B cell (primary cell): ENCODE measurements at regions not wholly inside any gene's neighbourhood (a gene's known extent, or its start where the extent isn't known, plus 50 kb on each side); places are given as distances from the start of the nearest gene placed in this dataset.

Source experiments
- ATAC-seq: fragments of 200-7000 bp; cut with Tn5 transposase; one replicate; pipeline ENCODE4 v1.10.0; 2021; ENCODE audit warnings: low read depth, mild to moderate bottlenecking, moderate number of reproducible peaks, moderate library complexity
- CTCF ChIA-PET: fragments of 350-600 bp; sonication (Branson Sonifier 250); formaldehyde crosslinking; loops from one replicate; lab custom pipeline; 2021; ENCODE audit warnings: antibody characterized with exemption, inconsistent platforms; lab: Charles Lee
- POLR2A ChIA-PET: fragments of 350-600 bp; sonication (Branson Sonifier 250); formaldehyde crosslinking; loops from one replicate; lab custom pipeline; 2021; ENCODE audit warnings: antibody characterized with exemption; lab: Charles Lee
- DNase-seq: peaks from one replicate; pipeline ENCODE4 v3.0.0; 2013
- H2AFZ ChIP-seq: 2 replicates; pipeline ENCODE4 v1.6.1; 2012; ENCODE audit warnings: mild to moderate bottlenecking, low read depth, low read length; ENCODE audit not compliant: insufficient read depth, poor library complexity, severe bottlenecking
- H3K27ac ChIP-seq, 2 donors: 1 replicate in 1 of 2; 2 replicates in 1 of 2; pipeline ENCODE4 v1.5.1; 2012 to 2013; ENCODE audit warnings: low read length in 2 of 2, mild to moderate bottlenecking in 2 of 2, moderate library complexity in 1 of 2
- H3K27me3 ChIP-seq, 4 experiments: fragments of 200-600 bp in 1 of 4; sonication (generic) in 1 of 4; replicated peaks in 1 of 4; 1 replicate in 2 of 4; 2 replicates in 2 of 4; pipeline versions ENCODE4 v1.6.1 to v1.7.0; 2013 to 2016; ENCODE audit warnings: low read length in 3 of 4, mild to moderate bottlenecking in 2 of 4, mixed read lengths in 1 of 4, moderate library complexity in 1 of 4; ENCODE audit not compliant: insufficient read depth in 4 of 4, control insufficient read depth in 3 of 4; ENCODE audit errors: control extremely low read depth in 1 of 4
- H3K36me3 ChIP-seq, 2 experiments: replicated peaks in 1 of 2; 1 replicate in 1 of 2; 2 replicates in 1 of 2; pipeline versions ENCODE4 v1.6.1 to v1.7.1; 2013; ENCODE audit warnings: low read length in 1 of 2; ENCODE audit not compliant: insufficient read depth in 2 of 2, control insufficient read depth in 1 of 2; ENCODE audit errors: control extremely low read depth in 1 of 2, extremely low read depth in 1 of 2
- H3K4me1 ChIP-seq, 2 donors: fragments of 200-600 bp in 1 of 2; sonication (generic) in 1 of 2; 1 replicate in 1 of 2; 2 replicates in 1 of 2; pipeline versions ENCODE4 v1.5.1 to v1.6.1; 2013 to 2017; ENCODE audit warnings: low read length in 2 of 2; ENCODE audit not compliant: control insufficient read depth in 2 of 2, insufficient read depth in 2 of 2
- H3K4me2 ChIP-seq: replicated peaks from 2 replicates; pipeline ENCODE3; 2012; ENCODE audit warnings: mild to moderate bottlenecking, low read depth, low read length; ENCODE audit not compliant: poor library complexity, severe bottlenecking
- H3K4me3 ChIP-seq, 5 experiments: fragments of 200-600 bp in 1 of 5; sonication (generic) in 1 of 5; 1 replicate in 3 of 5; 2 replicates in 2 of 5; pipeline versions ENCODE4 v1.5.1 to v1.7.0; 2011 to 2016; ENCODE audit warnings: low read length in 4 of 5, mild to moderate bottlenecking in 4 of 5, low read depth in 2 of 5, control low read depth in 1 of 5, moderate library complexity in 1 of 5; ENCODE audit not compliant: insufficient read depth in 1 of 5; ENCODE audit errors: control extremely low read depth in 1 of 5, extremely low read depth in 1 of 5
- H3K79me2 ChIP-seq: fragments of 200-600 bp; sonication (generic); one replicate; pipeline ENCODE4 v1.6.0; 2016; ENCODE audit warnings: low read length; ENCODE audit not compliant: control insufficient read depth, insufficient read depth
- H3K9ac ChIP-seq: fragments of 200-600 bp; sonication (generic); 2 replicates; pipeline ENCODE4 v1.6.1; 2017; ENCODE audit warnings: mild to moderate bottlenecking, low read length, moderate library complexity
- H3K9me3 ChIP-seq, 3 donors: one replicate each; pipeline versions ENCODE4 v1.6.1 to v1.7.1; 2013; ENCODE audit warnings: low read length in 2 of 3; ENCODE audit not compliant: control insufficient read depth in 2 of 3, insufficient read depth in 1 of 3; ENCODE audit errors: control extremely low read depth in 1 of 3
- H4K20me1 ChIP-seq: 2 replicates; pipeline ENCODE4 v1.6.0; 2012; ENCODE audit warnings: mild to moderate bottlenecking, low read length; ENCODE audit not compliant: insufficient read depth, control insufficient read depth, poor library complexity, severe bottlenecking
- H3K27ac Mint-ChIP-seq: one replicate; pipeline ENCODE4 v1.8.0; 2021; ENCODE audit warnings: mixed read lengths
- H3K27me3 Mint-ChIP-seq: one replicate; pipeline ENCODE4 v1.8.0; 2021; ENCODE audit warnings: mixed read lengths
- H3K4me1 Mint-ChIP-seq: one replicate; pipeline ENCODE4 v1.8.0; 2021; ENCODE audit warnings: mixed read lengths
- H3K4me3 Mint-ChIP-seq: one replicate; pipeline ENCODE4 v1.8.0; 2021; ENCODE audit warnings: mixed read lengths
- H3K9me3 Mint-ChIP-seq: one replicate; pipeline ENCODE4 v1.8.0; 2022; ENCODE audit warnings: mixed read lengths; ENCODE audit not compliant: insufficient read depth
- EZH2 ChIP-seq: IDR thresholded peaks from 2 replicates; pipeline ENCODE4 v1.6.1; 2012; ENCODE audit warnings: borderline replicate concordance, low read depth, mild to moderate bottlenecking, moderate library complexity, low read length; ENCODE audit not compliant: insufficient read depth, poor library complexity, severe bottlenecking
- WGBS: methylation state at CpG from one replicate; pipeline ENCODE4 v1.1.5; 2013; ENCODE audit warnings: missing lambda C conversion rate; ENCODE audit not compliant: insufficient coverage; 5-methylcytosine and 5-hydroxymethylcytosine counted together
- intact Hi-C: fragments of 100-400 bp; cut with micrococcal nuclease; formaldehyde crosslinking; loops from one replicate; pipeline ENCODE4 v1.10.0; 2022
- TF ChIP-seq, protein P1 (sequence below): fragments of 200-600 bp; IDR thresholded peaks from one replicate; pipeline ENCODE4 v1.8.0; 2022; ENCODE audit warnings: antibody characterized with exemption, mild to moderate bottlenecking

DNA sequence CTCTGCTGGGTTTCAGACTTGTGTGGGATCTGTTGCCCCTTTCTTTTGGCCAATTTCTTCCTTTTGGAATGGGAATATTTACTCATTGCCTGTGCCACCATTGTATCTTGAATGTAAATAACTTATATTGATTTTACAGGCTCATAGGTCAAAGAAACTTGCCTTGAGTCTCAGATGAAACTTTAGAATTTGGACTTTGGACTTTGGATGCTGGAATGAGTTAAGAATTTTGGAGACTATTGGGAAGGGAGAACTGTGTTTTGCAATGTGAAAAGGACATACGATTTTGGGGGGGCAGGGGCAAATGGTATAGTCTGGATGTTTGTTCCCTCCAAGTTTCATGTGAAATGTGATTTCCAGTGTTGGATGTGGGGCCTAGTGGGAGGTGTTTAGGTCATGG lies 62.6 kb upstream of the TNFRSF21 start:
- no peak overlapping the region for H3K4me2 ChIP-seq
- Mint-ChIP-seq H3K4me3 (no peak overlapping the region), H3K4me1 (peaks cover 3% of the 10 kb centered on the region), H3K9me3 (no peaks in the 10 kb centered on the region), H3K27me3 (no peaks in the 10 kb centered on the region), H3K27ac (no peak overlapping the region)
- H3K36me3 ChIP-seq = no peaks in the 10 kb centered on the region
- 100% methylated on average over 1 of the region's 1 CpG for WGBS
- POLR2A ChIA-PET = no interaction called here
- H3K9me3 ChIP-seq = no peaks in the 10 kb centered on the region
- ATAC-seq (no peak), DNase-seq (no peak)
- TF ChIP-seq, protein P1, sequence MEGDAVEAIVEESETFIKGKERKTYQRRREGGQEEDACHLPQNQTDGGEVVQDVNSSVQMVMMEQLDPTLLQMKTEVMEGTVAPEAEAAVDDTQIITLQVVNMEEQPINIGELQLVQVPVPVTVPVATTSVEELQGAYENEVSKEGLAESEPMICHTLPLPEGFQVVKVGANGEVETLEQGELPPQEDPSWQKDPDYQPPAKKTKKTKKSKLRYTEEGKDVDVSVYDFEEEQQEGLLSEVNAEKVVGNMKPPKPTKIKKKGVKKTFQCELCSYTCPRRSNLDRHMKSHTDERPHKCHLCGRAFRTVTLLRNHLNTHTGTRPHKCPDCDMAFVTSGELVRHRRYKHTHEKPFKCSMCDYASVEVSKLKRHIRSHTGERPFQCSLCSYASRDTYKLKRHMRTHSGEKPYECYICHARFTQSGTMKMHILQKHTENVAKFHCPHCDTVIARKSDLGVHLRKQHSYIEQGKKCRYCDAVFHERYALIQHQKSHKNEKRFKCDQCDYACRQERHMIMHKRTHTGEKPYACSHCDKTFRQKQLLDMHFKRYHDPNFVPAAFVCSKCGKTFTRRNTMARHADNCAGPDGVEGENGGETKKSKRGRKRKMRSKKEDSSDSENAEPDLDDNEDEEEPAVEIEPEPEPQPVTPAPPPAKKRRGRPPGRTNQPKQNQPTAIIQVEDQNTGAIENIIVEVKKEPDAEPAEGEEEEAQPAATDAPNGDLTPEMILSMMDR = no peak
- TF ChIP-seq EZH2 = no peak
- no peaks in the 10 kb centered on the region for H3K27me3 ChIP-seq
- H3K4me3 ChIP-seq = no peak overlapping the region
- H3K4me1 ChIP-seq = no peaks in the 10 kb centered on the region
- no peak overlapping the region for H3K9ac ChIP-seq
- no peaks in the 10 kb centered on the region for H4K20me1 ChIP-seq
- CTCF ChIA-PET = no interaction called here
- H2AFZ ChIP-seq = no peak overlapping the region
- no peak overlapping the region for H3K27ac ChIP-seq
- intact Hi-C loops = no loop called here
- H3K79me2 ChIP-seq = no peaks in the 10 kb centered on the region

DNA sequence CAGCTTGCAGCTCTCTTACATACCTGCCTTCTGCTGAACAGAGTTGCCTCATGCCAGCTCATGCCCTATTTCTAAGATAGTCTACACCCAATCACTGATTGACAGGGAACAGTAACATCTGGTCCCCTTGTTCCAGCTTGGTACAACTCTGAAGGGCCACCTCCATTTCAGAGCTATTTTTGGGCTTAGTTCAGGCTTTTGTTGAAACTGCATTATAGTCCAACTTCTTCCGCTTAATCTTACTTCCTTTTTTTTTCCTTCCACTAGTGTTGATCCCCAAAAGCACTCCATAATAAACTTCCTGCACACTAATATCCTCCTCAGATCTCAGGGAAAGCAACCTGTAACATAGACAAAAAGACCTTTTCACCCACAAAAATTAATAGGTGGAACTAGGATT lies 65.7 kb upstream of the TNFRSF21 start:
- CTCF ChIA-PET = no interaction called here
- Histone ChIP-seq H3K27ac (no peak overlapping the region), H3K4me2 (no peak overlapping the region), H3K4me1 (no peaks in the 10 kb centered on the region), H3K27me3 (peaks cover 0 to 1% (median 0%) of the 10 kb centered on the region in 4 experiments), H3K36me3 (no peaks in the 10 kb centered on the region), H2AFZ (no peak overlapping the region), H3K9ac (no peak overlapping the region), H4K20me1 (no peaks in the 10 kb centered on the region), H3K79me2 (no peaks in the 10 kb centered on the region), H3K9me3 (no peaks in the 10 kb centered on the region), H3K4me3 (no peak overlapping the region)
- POLR2A ChIA-PET = no interaction called here
- TF ChIP-seq EZH2 = no peak
- TF ChIP-seq, protein P1 = no peak
- no CpG with 5 or more reads among the region's 1 CpG for WGBS
- Mint-ChIP-seq H3K27me3 (peaks cover 13% of the 10 kb centered on the region), H3K27ac (no peak overlapping the region), H3K4me3 (no peak overlapping the region), H3K9me3 (no peaks in the 10 kb centered on the region), H3K4me1 (peaks cover 3% of the 10 kb centered on the region)
- ATAC-seq (no peak), DNase-seq (no peak)
- intact Hi-C loops = no loop called here
